Breast epithelium (tissue), 3 donors: ENCODE measurements at regions not wholly inside any gene's neighbourhood (a gene's known extent, or its start where the extent isn't known, plus 50 kb on each side); places are given as distances from the start of the nearest gene placed in this dataset.

Experiments
- CTCF ChIP-seq, 3 donors: fragments of 450-650 bp; IDR thresholded peaks; one replicate each; pipeline ENCODE4 v1.5.1; 2016 to 2017; ENCODE audit warnings: antibody characterized with exemption in 3 of 3, mild to moderate bottlenecking in 3 of 3, moderate library complexity in 3 of 3
- POLR2A ChIP-seq: fragments of 450-650 bp; IDR thresholded peaks from one replicate; pipeline ENCODE4 v1.6.1; 2016; ENCODE audit warnings: antibody characterized with exemption, mild to moderate bottlenecking, moderate library complexity
- POLR2AphosphoS5 ChIP-seq, 3 donors: sonication (generic); formaldehyde crosslinking; IDR thresholded peaks; one replicate each; pipeline ENCODE4 v1.6.1; 2017; ENCODE audit warnings: antibody characterized with exemption in 3 of 3

DNA sequence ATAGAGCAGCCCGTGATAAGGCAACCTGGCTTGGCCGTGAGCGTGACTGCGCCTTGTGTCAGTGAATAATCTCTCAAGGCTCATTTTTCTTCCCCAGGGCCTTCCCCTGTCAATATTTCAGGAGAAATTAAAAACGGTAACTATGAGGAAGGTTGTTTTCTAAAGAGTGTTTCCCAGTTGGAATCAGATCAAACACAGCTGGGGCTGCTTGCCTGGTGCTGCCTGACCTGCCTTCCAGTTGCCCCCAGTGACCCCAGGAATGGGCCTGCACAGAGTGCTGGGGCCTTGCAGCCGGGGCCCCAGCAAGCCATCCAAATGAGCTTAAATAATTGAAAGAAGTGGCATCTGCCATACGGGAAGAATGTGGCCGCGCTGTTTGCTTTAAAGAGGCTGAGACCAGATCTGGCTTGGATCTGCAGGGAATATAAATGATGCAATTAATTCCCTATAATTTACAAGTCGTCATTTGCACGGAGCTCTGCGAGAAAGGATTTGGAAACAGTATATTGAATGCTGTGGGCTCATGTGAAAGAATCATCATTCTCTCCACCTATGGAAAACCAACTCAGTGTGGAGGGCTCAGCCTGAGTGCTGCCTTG, 203.9 kb downstream of the C1orf94 start:
- TF ChIP-seq CTCF (IDR thresholded peaks at IDR 0.05) = no peak
- TF ChIP-seq POLR2A = no peak
- no peak for TF ChIP-seq POLR2AphosphoS5 (IDR thresholded peaks at IDR 0.05)
